ENCODE measurements at regions not wholly inside any gene's neighbourhood (a gene's known extent, or its start where the extent isn't known, plus 50 kb on each side); places are given as distances from the start of the nearest gene placed in this dataset.
A peak's percentile ranks its signal among the peaks of the same experiment; 100 is the strongest.
"Not testable (repeated sequence)": the region's sequence is repeated elsewhere in the genome, so short reads cannot be mapped to it uniquely, and the experiment has no call there.

- no peaks in the 10 kb centered on the region for H3K9me3 ChIP-seq (ENCODE audit: low read length)
- H3K4me2 ChIP-seq (ENCODE audit: low read depth, low read length): no peak overlapping the region
- no peak overlapping the region for H3K9ac ChIP-seq (ENCODE audit: insufficient read depth, low read depth, low read length)
- in situ Hi-C loops (cut with HindIII; ENCODE audit: extremely low pct_ligation_motif_present, low pct_unique_long_range_greater_than_20kb) (no loop called here), intact Hi-C loops (cut with micrococcal nuclease; ENCODE audit: unreplicated experiment) (no loop called here)
- no peak overlapping the region for H2AFZ ChIP-seq (ENCODE audit: low read length)
- H3K4me1 ChIP-seq (ENCODE audit: insufficient read depth, low read length): no peaks in the 10 kb centered on the region
- no peaks in the 10 kb centered on the region for H4K20me1 ChIP-seq (ENCODE audit: insufficient read depth, low read length)
- H3K36me3 ChIP-seq (replicated peaks in 1 of 2; ENCODE audit: control insufficient read depth in 1 of 2, insufficient read depth in 2 of 2, low read length in 2 of 2): no peaks in the 10 kb centered on the region
- DNase-seq (ENCODE audit: low spot score) (no peak), FAIRE-seq (no peak), ATAC-seq (no peak)
- ChIA-PET POLR2A (no interaction called here), CTCF (ENCODE audit: low intra/inter-chr PET ratio, low total read pairs) (no interaction called here)
- 53% methylated on average over 1 of the region's 1 CpG for WGBS (ENCODE audit: low lambda C conversion rate)
- H3K4me3 ChIP-seq (replicated peaks in 1 of 3; ENCODE audit: insufficient read depth in 1 of 3, low read depth in 2 of 3, low read length in 3 of 3): no peak overlapping the region
- no TSS peak for BruUV-seq (replicated peaks)
- TF ChIP-seq ZNF562 (CRISPR knock-in tag; IDR thresholded peaks at IDR 0.05; ENCODE audit: borderline replicate concordance) (no peak), MAFK (conservative IDR thresholded peaks at IDR 0.05 in 1 of 2, IDR thresholded peaks at IDR 0.05 in 1 of 2; ENCODE audit: low read length in 2 of 2) (peak; percentile 1 to 52; a peak in 2 of 4 replicates), ZNF225 (CRISPR knock-in tag; IDR thresholded peaks at IDR 0.05) (no peak), ZSCAN30 (CRISPR knock-in tag; IDR thresholded peaks at IDR 0.05) (no peak), MIER2 (CRISPR knock-in tag; IDR thresholded peaks at IDR 0.05) (no peak)
- H3K27ac ChIP-seq (ENCODE audit: extremely low read length, insufficient read depth, low read length): no peak overlapping the region
- no peaks in the 10 kb centered on the region for H3K79me2 ChIP-seq (ENCODE audit: insufficient read depth, low read length)
- no peaks in the 10 kb centered on the region for H3K27me3 ChIP-seq (ENCODE audit: control insufficient read depth in 1 of 2, insufficient read depth in 2 of 2, low read length in 2 of 2)
Measured at GRCh38 chr2:67777836-67778429, 284.9 kb downstream of the C1D start.

- ATAC-seq: not testable (repeated sequence)
Measured at GRCh38 chr2:67780841-67781240, 282.0 kb downstream of the C1D start.

More at GRCh38 chr2:67780841-67781240, 282.0 kb downstream of the C1D start:
- FAIRE-seq; H2AFZ ChIP-seq (ENCODE audit: low read length); H3K27ac ChIP-seq (ENCODE audit: extremely low read length, insufficient read depth, low read length); H3K4me2 ChIP-seq (ENCODE audit: low read depth, low read length); H3K4me3 ChIP-seq (replicated peaks in 1 of 3; ENCODE audit: insufficient read depth in 1 of 3, low read depth in 2 of 3, low read length in 3 of 3); H3K9ac ChIP-seq (ENCODE audit: insufficient read depth, low read depth, low read length); in situ Hi-C loops (cut with HindIII; ENCODE audit: extremely low pct_ligation_motif_present, low pct_unique_long_range_greater_than_20kb); intact Hi-C loops (cut with micrococcal nuclease; ENCODE audit: unreplicated experiment); H3K79me2 ChIP-seq (ENCODE audit: insufficient read depth, low read length); CTCF ChIA-PET (ENCODE audit: low intra/inter-chr PET ratio, low total read pairs); POLR2A ChIA-PET; H3K36me3 ChIP-seq (replicated peaks in 1 of 2; ENCODE audit: control insufficient read depth in 1 of 2, insufficient read depth in 2 of 2, low read length in 2 of 2); H4K20me1 ChIP-seq (ENCODE audit: insufficient read depth, low read length); H3K9me3 ChIP-seq (ENCODE audit: low read length); BruUV-seq (replicated peaks); DNase-seq (ENCODE audit: low spot score); H3K4me1 ChIP-seq (ENCODE audit: insufficient read depth, low read length); H3K27me3 ChIP-seq (ENCODE audit: control insufficient read depth in 1 of 2, insufficient read depth in 2 of 2, low read length in 2 of 2): not testable (repeated sequence)
- WGBS (ENCODE audit: low lambda C conversion rate): 31% methylated on average over 5 of the region's 5 CpGs
